ENCODE measurements at regions not wholly inside any gene's neighbourhood (a gene's known extent, or its start where the extent isn't known, plus 50 kb on each side); places are given as distances from the start of the nearest gene placed in this dataset.

DNA sequence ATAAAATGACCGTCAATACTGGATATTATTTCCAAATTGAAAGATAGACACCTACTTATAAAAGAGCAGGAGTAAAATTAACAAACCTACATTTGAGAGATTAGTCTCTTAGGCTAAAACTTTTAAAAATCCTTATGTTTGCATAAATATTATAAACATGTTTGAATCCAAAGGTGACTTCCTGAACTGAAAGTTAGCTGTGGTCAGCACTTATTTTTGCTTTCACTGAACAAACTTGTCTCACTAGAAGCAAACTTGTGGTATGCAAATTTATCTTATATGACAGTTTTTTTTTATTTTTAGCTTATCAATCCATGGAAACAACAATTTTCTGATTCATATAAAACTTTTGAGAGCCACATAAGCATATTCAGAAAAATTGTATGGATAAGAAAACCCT lies 502.6 kb upstream of the COX7C start:
- TF ChIP-seq POLR2A (IDR thresholded peaks at IDR 0.05; ENCODE audit: low read length) (no peak), GATA1 (IDR thresholded peaks at IDR 0.05; ENCODE audit: low read depth, low read length) (no peak)

Data from erythroblast (primary cell).